Mucosa of descending colon (tissue), 3 donors: ENCODE measurements at regions not wholly inside any gene's neighbourhood (a gene's known extent, or its start where the extent isn't known, plus 50 kb on each side); places are given as distances from the start of the nearest gene placed in this dataset.

Experiments used
- ATAC-seq: fragments of 200-7000 bp; cut with Tn5 transposase; one replicate; pipeline ENCODE4 v1.9.1; 2020; ENCODE audit warnings: mild to moderate bottlenecking, moderate library complexity
- DNase-seq, 3 donors: peaks; one replicate each; pipeline ENCODE4 v3.0.0-alpha.2; 2020
- H3K36me3 ChIP-seq: fragments of 200-600 bp; one replicate; pipeline ENCODE4 v1.8.0; 2021; ENCODE audit warnings: low read depth, mild to moderate bottlenecking
- H3K4me1 ChIP-seq: fragments of 200-600 bp; one replicate; pipeline ENCODE4 v1.8.0; 2021; ENCODE audit warnings: low read depth, mild to moderate bottlenecking
- H3K4me3 ChIP-seq: fragments of 200-600 bp; one replicate; pipeline ENCODE4 v1.8.0; 2021; ENCODE audit warnings: mild to moderate bottlenecking
- H3K9me3 ChIP-seq: fragments of 200-600 bp; one replicate; pipeline ENCODE4 v1.8.0; 2021; ENCODE audit warnings: mild to moderate bottlenecking
- CTCF ChIP-seq: fragments of 200-600 bp; IDR thresholded peaks from one replicate; pipeline ENCODE4 v1.8.0; 2022; ENCODE audit warnings: antibody characterized with exemption, mild to moderate bottlenecking
- intact Hi-C, 2 donors: fragments of 100-400 bp; cut with DNase I in 1 of 2; cut with micrococcal nuclease in 1 of 2; formaldehyde crosslinking; loops; one replicate each; pipeline versions ENCODE4 v1.11.0 to v1.11.1; 2022; cut with DNase I, micrococcal nuclease
- donor health status: DM: no; HTN: no; CAD: no; lungs with moderate emphysema.
- donor health status: DM: no; HTN: no; CAD: no.
- donor health status: DM: no; HTN: yes; CAD: no.

- TF ChIP-seq CTCF, result no peak
- H3K4me3 ChIP-seq, result no peak overlapping the region
- no peaks in the 10 kb centered on the region for H3K36me3 ChIP-seq
- intact Hi-C loops, result no loop called here
- DNase-seq (no peak), ATAC-seq (no peak)
- no peaks in the 10 kb centered on the region for H3K4me1 ChIP-seq
- peaks cover 33% of the 10 kb centered on the region for H3K9me3 ChIP-seq
Observed at GRCh38 chr16:48659940-48660339, 50.0 kb upstream of the N4BP1 start.
